NB4 (cell line): ENCODE measurements at regions not wholly inside any gene's neighbourhood (a gene's known extent, or its start where the extent isn't known, plus 50 kb on each side); places are given as distances from the start of the nearest gene placed in this dataset.
"Not testable (repeated sequence)": the region's sequence is repeated elsewhere in the genome, so short reads cannot be mapped to it uniquely, and the experiment has no call there.

Experiments
- MYC ChIP-seq: IDR thresholded peaks from 2 replicates; pipeline ENCODE4 v1.6.1; 2011; ENCODE audit warnings: low read depth, low read length
- POLR2A ChIP-seq: IDR thresholded peaks from 2 replicates; pipeline ENCODE4 v1.6.1; 2011; ENCODE audit warnings: mild to moderate bottlenecking; ENCODE audit not compliant: insufficient read length; ENCODE audit errors: extremely low read depth
- TF ChIP-seq, protein P1 (sequence below): IDR thresholded peaks from one replicate; pipeline ENCODE4 v1.5.1; 2012; ENCODE audit warnings: low read depth, low read length
- TF ChIP-seq, protein P2 (sequence below): IDR thresholded peaks from 2 replicates; pipeline ENCODE4 v1.6.1; 2011; ENCODE audit warnings: low read depth, low read length

- TF ChIP-seq, protein P1, sequence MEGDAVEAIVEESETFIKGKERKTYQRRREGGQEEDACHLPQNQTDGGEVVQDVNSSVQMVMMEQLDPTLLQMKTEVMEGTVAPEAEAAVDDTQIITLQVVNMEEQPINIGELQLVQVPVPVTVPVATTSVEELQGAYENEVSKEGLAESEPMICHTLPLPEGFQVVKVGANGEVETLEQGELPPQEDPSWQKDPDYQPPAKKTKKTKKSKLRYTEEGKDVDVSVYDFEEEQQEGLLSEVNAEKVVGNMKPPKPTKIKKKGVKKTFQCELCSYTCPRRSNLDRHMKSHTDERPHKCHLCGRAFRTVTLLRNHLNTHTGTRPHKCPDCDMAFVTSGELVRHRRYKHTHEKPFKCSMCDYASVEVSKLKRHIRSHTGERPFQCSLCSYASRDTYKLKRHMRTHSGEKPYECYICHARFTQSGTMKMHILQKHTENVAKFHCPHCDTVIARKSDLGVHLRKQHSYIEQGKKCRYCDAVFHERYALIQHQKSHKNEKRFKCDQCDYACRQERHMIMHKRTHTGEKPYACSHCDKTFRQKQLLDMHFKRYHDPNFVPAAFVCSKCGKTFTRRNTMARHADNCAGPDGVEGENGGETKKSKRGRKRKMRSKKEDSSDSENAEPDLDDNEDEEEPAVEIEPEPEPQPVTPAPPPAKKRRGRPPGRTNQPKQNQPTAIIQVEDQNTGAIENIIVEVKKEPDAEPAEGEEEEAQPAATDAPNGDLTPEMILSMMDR = not testable (repeated sequence)
- TF ChIP-seq MYC, POLR2A: not testable (repeated sequence)
- TF ChIP-seq, protein P2, sequence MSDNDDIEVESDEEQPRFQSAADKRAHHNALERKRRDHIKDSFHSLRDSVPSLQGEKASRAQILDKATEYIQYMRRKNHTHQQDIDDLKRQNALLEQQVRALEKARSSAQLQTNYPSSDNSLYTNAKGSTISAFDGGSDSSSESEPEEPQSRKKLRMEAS = not testable (repeated sequence)
Measured at GRCh38 chr1:189810639-189811038, 667.0 kb downstream of the BRINP3 start.
